ENCODE measurements at regions not wholly inside any gene's neighbourhood (a gene's known extent, or its start where the extent isn't known, plus 50 kb on each side); places are given as distances from the start of the nearest gene placed in this dataset.

DNA sequence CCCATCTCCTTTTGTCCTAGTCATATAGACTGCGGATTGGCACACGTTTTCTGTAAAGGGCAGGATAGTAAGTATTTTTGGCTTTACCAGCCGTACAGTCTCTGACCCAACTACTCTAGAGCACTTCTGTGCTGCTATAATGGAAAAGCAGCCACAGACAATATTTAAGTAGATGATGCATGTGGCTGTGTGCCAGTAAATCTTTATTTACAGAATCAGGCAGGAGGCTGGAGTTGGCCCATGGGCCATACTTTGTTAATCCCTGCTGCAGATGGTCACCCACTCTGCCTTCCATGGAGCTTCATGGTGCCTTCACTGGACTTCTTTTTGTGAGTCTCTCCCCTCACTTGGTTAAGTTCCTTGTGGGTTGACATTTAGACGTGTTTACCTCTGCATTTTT, 584.5 kb upstream of the TBX3 start:
- no peaks in the 10 kb centered on the region for H3K36me3 ChIP-seq

GRCh38 chr12:115267891-115268290, 583.9 kb upstream of the TBX3 start:
- intact Hi-C loops (cut with DNase I; ENCODE audit: low total_unique reads), result no loop called here
- Histone ChIP-seq H3K27ac (no peak overlapping the region), H3K9me3 (no peaks in the 10 kb centered on the region), H3K4me1 (peaks cover 6 to 9% of the 10 kb centered on the region in 2 donors), H3K36me3 (no peaks in the 10 kb centered on the region), H3K4me3 (no peak overlapping the region), H3K27me3 (no peaks in the 10 kb centered on the region)
- DNase-seq, result no peak
- TF ChIP-seq POLR2A (IDR thresholded peaks at IDR 0.05), result no peak
- TF ChIP-seq, protein P1, sequence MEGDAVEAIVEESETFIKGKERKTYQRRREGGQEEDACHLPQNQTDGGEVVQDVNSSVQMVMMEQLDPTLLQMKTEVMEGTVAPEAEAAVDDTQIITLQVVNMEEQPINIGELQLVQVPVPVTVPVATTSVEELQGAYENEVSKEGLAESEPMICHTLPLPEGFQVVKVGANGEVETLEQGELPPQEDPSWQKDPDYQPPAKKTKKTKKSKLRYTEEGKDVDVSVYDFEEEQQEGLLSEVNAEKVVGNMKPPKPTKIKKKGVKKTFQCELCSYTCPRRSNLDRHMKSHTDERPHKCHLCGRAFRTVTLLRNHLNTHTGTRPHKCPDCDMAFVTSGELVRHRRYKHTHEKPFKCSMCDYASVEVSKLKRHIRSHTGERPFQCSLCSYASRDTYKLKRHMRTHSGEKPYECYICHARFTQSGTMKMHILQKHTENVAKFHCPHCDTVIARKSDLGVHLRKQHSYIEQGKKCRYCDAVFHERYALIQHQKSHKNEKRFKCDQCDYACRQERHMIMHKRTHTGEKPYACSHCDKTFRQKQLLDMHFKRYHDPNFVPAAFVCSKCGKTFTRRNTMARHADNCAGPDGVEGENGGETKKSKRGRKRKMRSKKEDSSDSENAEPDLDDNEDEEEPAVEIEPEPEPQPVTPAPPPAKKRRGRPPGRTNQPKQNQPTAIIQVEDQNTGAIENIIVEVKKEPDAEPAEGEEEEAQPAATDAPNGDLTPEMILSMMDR (IDR thresholded peaks at IDR 0.05 in 4 of 5, conservative IDR thresholded peaks at IDR 0.05 in 1 of 5), result no peak
- ATAC-seq, result no peak
- in situ Hi-C loops (cut with MboI; ENCODE audit: low sequenced_read_pairs in 4 of 4), result no loop called here

More for the DNA sequence above, 584.5 kb upstream of the TBX3 start:
- no peak overlapping the region for H3K27ac ChIP-seq
- no peak for ATAC-seq
- DNase-seq, result no peak
- TF ChIP-seq, protein P1 (IDR thresholded peaks at IDR 0.05 in 4 of 5, conservative IDR thresholded peaks at IDR 0.05 in 1 of 5), result no peak
- no peak for TF ChIP-seq POLR2A (IDR thresholded peaks at IDR 0.05)
- H3K4me3 ChIP-seq, result no peak overlapping the region
- no peaks in the 10 kb centered on the region for H3K27me3 ChIP-seq
- in situ Hi-C loops (cut with MboI; ENCODE audit: low sequenced_read_pairs in 4 of 4) (no loop called here), intact Hi-C loops (cut with DNase I; ENCODE audit: low total_unique reads) (no loop called here)
- H3K4me1 ChIP-seq, result peaks cover 6 to 9% of the 10 kb centered on the region in 2 donors
- H3K9me3 ChIP-seq, result no peaks in the 10 kb centered on the region

DNA sequence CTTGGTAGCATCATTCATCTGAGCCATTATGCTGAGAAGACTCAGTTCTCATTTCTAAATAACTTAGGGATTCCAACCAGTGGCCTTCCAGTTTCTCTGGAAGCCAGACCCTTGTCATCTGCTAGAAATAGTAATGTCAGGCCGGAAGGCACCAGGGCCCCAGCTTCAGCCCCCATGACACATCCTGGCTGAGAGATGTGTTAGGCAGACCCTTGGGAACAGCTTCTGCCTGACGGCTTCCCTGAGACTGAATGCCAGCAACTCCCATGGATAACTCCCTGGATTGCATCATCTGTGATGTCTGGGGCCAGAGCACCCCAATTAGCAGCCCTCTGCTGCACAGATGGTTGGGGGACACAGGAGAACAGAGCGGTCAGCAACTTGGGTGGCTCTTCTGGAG, 583.5 kb upstream of the TBX3 start:
- intact Hi-C loops (cut with DNase I; ENCODE audit: low total_unique reads) (no loop called here), in situ Hi-C loops (cut with MboI; ENCODE audit: low sequenced_read_pairs in 4 of 4) (no loop called here)
- ATAC-seq, result no peak
- no peak overlapping the region for H3K27ac ChIP-seq
- no peaks in the 10 kb centered on the region for H3K9me3 ChIP-seq
- TF ChIP-seq POLR2A (IDR thresholded peaks at IDR 0.05), result no peak
- TF ChIP-seq, protein P1 (IDR thresholded peaks at IDR 0.05 in 4 of 5, conservative IDR thresholded peaks at IDR 0.05 in 1 of 5), result no peak
- no peak overlapping the region for H3K4me3 ChIP-seq
- no peaks in the 10 kb centered on the region for H3K36me3 ChIP-seq
- H3K4me1 ChIP-seq, result peaks cover 6 to 9% of the 10 kb centered on the region in 2 donors
- DNase-seq, result peak in 1 of 2 donors; percentile 13
- H3K27me3 ChIP-seq, result no peaks in the 10 kb centered on the region

DNA sequence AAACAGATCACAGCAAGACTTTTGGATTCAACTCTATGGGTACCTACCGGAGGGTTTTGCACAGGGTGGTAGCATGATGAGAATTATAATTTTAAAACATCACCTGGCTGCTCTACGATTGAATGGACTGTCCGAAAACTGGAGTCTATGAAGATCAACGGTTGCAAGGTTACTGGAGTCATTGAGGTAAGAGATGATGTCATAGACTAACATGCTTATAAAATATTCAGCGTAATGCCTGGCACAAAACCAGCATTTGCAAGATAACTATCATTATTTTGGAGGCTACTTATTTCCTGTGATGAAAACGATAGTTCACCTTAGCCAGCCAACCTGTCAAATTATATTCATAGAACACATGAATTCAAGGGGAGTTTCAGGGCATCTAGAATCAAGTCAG, 580.6 kb upstream of the TBX3 start:
- no peaks in the 10 kb centered on the region for H3K36me3 ChIP-seq

More for the DNA sequence above, 580.6 kb upstream of the TBX3 start:
- ATAC-seq (no peak), DNase-seq (no peak)
- TF ChIP-seq, protein P1 (IDR thresholded peaks at IDR 0.05 in 4 of 5, conservative IDR thresholded peaks at IDR 0.05 in 1 of 5), result no peak
- no peak for TF ChIP-seq POLR2A (IDR thresholded peaks at IDR 0.05)
- H3K27ac ChIP-seq, result no peak overlapping the region
- no peak overlapping the region for H3K4me3 ChIP-seq
- no peaks in the 10 kb centered on the region for H3K4me1 ChIP-seq
- no peaks in the 10 kb centered on the region for H3K27me3 ChIP-seq
- intact Hi-C loops (cut with DNase I; ENCODE audit: low total_unique reads), result no loop called here
- in situ Hi-C loops (cut with MboI; ENCODE audit: low sequenced_read_pairs in 4 of 4), result no loop called here
- no peaks in the 10 kb centered on the region for H3K9me3 ChIP-seq

Measured in gastrocnemius medialis (tissue), 4 donors.